Loucy (cell line): ENCODE measurements at regions not wholly inside any gene's neighbourhood (a gene's known extent, or its start where the extent isn't known, plus 50 kb on each side); places are given as distances from the start of the nearest gene placed in this dataset.

Source experiments
- H2AFZ ChIP-seq: fragments of 200-600 bp; sonication (generic); 2 replicates; pipeline ENCODE4 v1.6.0; 2016; ENCODE audit warnings: antibody characterized with exemption, mild to moderate bottlenecking, low read length, moderate library complexity
- H3F3A ChIP-seq: fragments of 200-600 bp; 2 replicates; pipeline ENCODE4 v1.6.0; 2016; ENCODE audit warnings: antibody characterized with exemption, low read depth, mild to moderate bottlenecking
- H3K27me3 ChIP-seq: fragments of 200-600 bp; sonication (generic); 2 replicates; pipeline ENCODE4 v1.6.1; 2014; ENCODE audit warnings: low read length, mild to moderate bottlenecking; ENCODE audit not compliant: insufficient read depth, poor library complexity, severe bottlenecking
- H3K36me3 ChIP-seq: fragments of 200-600 bp; sonication (generic); 2 replicates; pipeline ENCODE4 v1.6.1; 2016; ENCODE audit warnings: low read length; ENCODE audit not compliant: insufficient read depth
- H3K4me1 ChIP-seq: fragments of 200-600 bp; sonication (generic); 2 replicates; pipeline ENCODE4 v1.5.1; 2014; ENCODE audit warnings: low read length, mild to moderate bottlenecking; ENCODE audit not compliant: insufficient read depth, poor library complexity, severe bottlenecking
- H3K4me2 ChIP-seq: fragments of 200-600 bp; sonication (generic); 2 replicates; pipeline ENCODE4 v1.6.0; 2014; ENCODE audit warnings: antibody characterized with exemption, low read length, low read depth, mild to moderate bottlenecking; ENCODE audit not compliant: poor library complexity, severe bottlenecking
- H3K4me3 ChIP-seq: fragments of 200-600 bp; sonication (generic); 2 replicates; pipeline ENCODE4 v1.5.1; 2014; ENCODE audit warnings: low read length, mild to moderate bottlenecking, mixed read lengths; ENCODE audit not compliant: poor library complexity, severe bottlenecking
- H3K79me2 ChIP-seq: fragments of 200-600 bp; sonication (generic); 2 replicates; pipeline ENCODE4 v1.6.1; 2014; ENCODE audit warnings: low read length; ENCODE audit not compliant: insufficient read depth
- H3K9ac ChIP-seq: fragments of 200-600 bp; sonication (generic); 2 replicates; pipeline ENCODE4 v1.6.0; 2014; ENCODE audit warnings: mild to moderate bottlenecking, low read depth, low read length, moderate library complexity; ENCODE audit not compliant: poor library complexity, severe bottlenecking
- H3K9me2 ChIP-seq: fragments of 200-600 bp; sonication (generic); replicated peaks from 2 replicates; pipeline ENCODE4 v1.6.1; 2016; ENCODE audit warnings: low read depth, low read length, mixed read lengths
- H3K9me3 ChIP-seq: fragments of 200-600 bp; sonication (generic); 2 replicates; pipeline ENCODE4 v1.6.1; 2014; ENCODE audit warnings: mild to moderate bottlenecking, antibody characterized with exemption, low read length, low read depth; ENCODE audit not compliant: insufficient read depth
- H4K20me1 ChIP-seq: fragments of 200-600 bp; sonication (generic); 2 replicates; pipeline ENCODE4 v1.6.0; 2014; ENCODE audit warnings: antibody characterized with exemption, low read length, mild to moderate bottlenecking; ENCODE audit not compliant: insufficient read depth, poor library complexity, severe bottlenecking
- EZH2phosphoT487 ChIP-seq: fragments of 200-600 bp; IDR thresholded peaks from 2 replicates; pipeline ENCODE4 v1.6.1; 2018; ENCODE audit warnings: antibody characterized with exemption, mild to moderate bottlenecking, moderate library complexity, borderline replicate concordance
- TF ChIP-seq, protein P1 (sequence below): fragments of 200-600 bp; sonication (generic); conservative IDR thresholded peaks from 2 replicates; pipeline ENCODE4 v1.5.1; 2014; ENCODE audit warnings: mild to moderate bottlenecking, antibody characterized with exemption, low read length

DNA sequence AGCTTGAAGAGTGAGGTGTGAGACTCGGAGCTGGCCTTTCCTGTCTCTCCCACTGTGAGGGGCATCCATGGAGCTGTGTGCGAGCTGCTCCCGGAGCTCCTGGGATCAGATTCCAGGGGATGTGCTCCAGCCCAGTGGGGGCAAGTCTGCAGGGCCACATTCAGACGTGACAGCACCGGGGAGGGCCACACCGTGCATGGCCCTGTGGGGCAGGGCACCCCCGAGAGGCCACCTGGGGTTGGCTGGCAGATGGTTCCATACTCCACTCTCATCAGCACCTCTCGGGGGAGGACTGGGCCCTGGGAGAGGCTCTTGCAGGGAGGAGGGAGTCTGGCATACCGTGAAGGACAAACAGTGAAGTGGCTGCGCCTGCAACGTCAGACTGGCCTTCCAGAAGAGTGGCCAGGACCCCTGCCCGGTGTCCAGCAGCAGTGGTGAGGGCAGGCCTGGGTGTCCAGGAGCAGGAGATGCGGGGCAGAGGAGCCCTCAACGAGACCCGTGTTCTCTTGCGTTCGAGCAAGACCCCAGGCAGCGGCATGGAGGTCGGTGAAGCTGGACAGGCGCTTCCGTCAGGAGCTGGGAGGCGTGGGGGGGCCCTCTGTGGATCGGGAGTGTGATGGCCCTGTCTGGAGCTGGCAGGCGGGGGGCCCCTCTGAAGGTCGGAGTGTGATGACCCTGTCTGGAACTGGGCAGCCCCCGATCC lies 84.3 kb downstream of the ASB1 start:
- Histone ChIP-seq H4K20me1 (no peaks in the 10 kb centered on the region), H3K9me3 (no peaks in the 10 kb centered on the region), H3K4me1 (peaks cover 8% of the 10 kb centered on the region), H3F3A (0 out of 2 replicates have a peak, but pooled peaks cover 5% of the 10 kb centered on the region), H2AFZ (no peak overlapping the region), H3K4me2 (no peak overlapping the region), H3K27me3 (no peaks in the 10 kb centered on the region), H3K4me3 (no peak overlapping the region), H3K79me2 (no peaks in the 10 kb centered on the region), H3K9me2 (no peaks in the 10 kb centered on the region), H3K9ac (no peak overlapping the region), H3K36me3 (no peaks in the 10 kb centered on the region)
- TF ChIP-seq, protein P1, sequence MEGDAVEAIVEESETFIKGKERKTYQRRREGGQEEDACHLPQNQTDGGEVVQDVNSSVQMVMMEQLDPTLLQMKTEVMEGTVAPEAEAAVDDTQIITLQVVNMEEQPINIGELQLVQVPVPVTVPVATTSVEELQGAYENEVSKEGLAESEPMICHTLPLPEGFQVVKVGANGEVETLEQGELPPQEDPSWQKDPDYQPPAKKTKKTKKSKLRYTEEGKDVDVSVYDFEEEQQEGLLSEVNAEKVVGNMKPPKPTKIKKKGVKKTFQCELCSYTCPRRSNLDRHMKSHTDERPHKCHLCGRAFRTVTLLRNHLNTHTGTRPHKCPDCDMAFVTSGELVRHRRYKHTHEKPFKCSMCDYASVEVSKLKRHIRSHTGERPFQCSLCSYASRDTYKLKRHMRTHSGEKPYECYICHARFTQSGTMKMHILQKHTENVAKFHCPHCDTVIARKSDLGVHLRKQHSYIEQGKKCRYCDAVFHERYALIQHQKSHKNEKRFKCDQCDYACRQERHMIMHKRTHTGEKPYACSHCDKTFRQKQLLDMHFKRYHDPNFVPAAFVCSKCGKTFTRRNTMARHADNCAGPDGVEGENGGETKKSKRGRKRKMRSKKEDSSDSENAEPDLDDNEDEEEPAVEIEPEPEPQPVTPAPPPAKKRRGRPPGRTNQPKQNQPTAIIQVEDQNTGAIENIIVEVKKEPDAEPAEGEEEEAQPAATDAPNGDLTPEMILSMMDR, result no peak
- TF ChIP-seq EZH2phosphoT487, result no peak

DNA sequence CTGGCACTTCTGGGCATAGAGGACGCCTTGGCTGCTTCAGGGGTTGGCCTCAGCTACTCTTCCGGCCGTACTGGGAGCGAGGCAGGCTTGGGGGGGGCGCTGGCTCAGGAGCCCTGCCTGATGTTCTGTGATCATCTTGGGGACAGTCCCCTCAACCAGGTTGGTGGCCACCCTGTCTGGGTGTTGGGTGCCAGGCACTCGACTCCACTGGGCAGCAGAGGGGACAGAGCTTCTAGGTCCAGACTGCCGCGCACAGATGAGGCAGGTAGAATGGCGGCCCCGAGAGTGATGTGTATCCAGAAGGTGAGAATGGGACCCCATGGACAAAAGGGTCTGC lies 84.9 kb downstream of the ASB1 start:
- Histone ChIP-seq H3K4me2 (no peak overlapping the region), H3K9ac (no peak overlapping the region), H4K20me1 (no peaks in the 10 kb centered on the region), H3K79me2 (no peaks in the 10 kb centered on the region), H3F3A (0 out of 2 replicates have a peak, but pooled peaks cover 6% of the 10 kb centered on the region), H3K4me3 (no peak overlapping the region), H3K4me1 (peaks cover 13% of the 10 kb centered on the region), H3K9me3 (no peaks in the 10 kb centered on the region), H3K36me3 (no peaks in the 10 kb centered on the region), H2AFZ (no peak overlapping the region), H3K27me3 (no peaks in the 10 kb centered on the region), H3K9me2 (no peaks in the 10 kb centered on the region)
- TF ChIP-seq, protein P1, result no peak
- TF ChIP-seq EZH2phosphoT487, result no peak

DNA sequence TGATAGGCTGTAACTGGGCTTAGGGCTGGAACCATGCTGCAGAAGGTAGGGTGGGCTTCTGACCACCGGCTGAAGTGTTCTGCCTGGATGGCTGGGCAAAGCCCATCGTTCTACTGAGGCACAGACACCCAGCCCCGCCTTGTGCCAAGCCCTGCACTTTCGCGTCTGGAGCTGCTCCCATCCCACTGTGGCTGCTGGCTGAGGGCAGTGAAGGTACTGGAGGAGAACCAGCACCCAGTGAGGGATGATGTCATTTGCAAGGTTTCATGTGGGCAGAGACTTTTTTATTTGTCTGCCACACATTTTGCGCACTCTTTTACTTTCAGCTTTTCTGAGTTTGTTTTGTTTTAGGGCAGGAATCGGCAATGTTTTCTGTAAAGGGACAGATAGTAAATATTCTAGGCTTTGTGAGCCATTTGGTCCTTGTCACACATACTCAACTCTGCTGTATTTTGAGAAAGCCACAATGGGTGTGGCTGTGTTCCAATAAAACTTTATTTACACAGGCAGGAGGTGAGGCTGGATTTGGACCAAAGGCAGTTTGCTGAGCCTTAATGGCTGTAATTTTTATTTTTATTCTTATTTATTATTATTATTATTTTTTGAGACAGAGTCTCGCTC lies 85.6 kb downstream of the ASB1 start:
- H3K9me3 ChIP-seq, result peaks cover 5% of the 10 kb centered on the region; the same call in 1 of the 2 replicates
- no peaks in the 10 kb centered on the region for H3K36me3 ChIP-seq
- no peaks in the 10 kb centered on the region for H4K20me1 ChIP-seq
- no peaks in the 10 kb centered on the region for H3K79me2 ChIP-seq
- H3K9ac ChIP-seq, result no peak overlapping the region
- H3F3A ChIP-seq, result 0 out of 2 replicates have a peak, but pooled peaks cover 6% of the 10 kb centered on the region
- no peaks in the 10 kb centered on the region for H3K27me3 ChIP-seq
- no peak for TF ChIP-seq EZH2phosphoT487
- TF ChIP-seq, protein P1, result no peak
- H3K4me2 ChIP-seq, result no peak overlapping the region
- H3K9me2 ChIP-seq, result no peaks in the 10 kb centered on the region
- no peak overlapping the region for H2AFZ ChIP-seq
- H3K4me1 ChIP-seq, result peaks cover 17% of the 10 kb centered on the region
- no peak overlapping the region for H3K4me3 ChIP-seq
